HG03432 (cell line): ENCODE measurements at regions not wholly inside any gene's neighbourhood (a gene's known extent, or its start where the extent isn't known, plus 50 kb on each side); places are given as distances from the start of the nearest gene placed in this dataset.

Experiments used
- ATAC-seq: cut with Tn5 transposase; IDR thresholded peaks from one replicate; pipeline ENCODE4 v1.9.1; 2021; ENCODE audit warnings: mild to moderate bottlenecking, moderate library complexity; ENCODE audit not compliant: unreplicated experiment

GRCh38 chr10:21327289-21327993 lies 198.0 kb downstream of the SKIDA1 start:
- ATAC-seq = no peak

DNA sequence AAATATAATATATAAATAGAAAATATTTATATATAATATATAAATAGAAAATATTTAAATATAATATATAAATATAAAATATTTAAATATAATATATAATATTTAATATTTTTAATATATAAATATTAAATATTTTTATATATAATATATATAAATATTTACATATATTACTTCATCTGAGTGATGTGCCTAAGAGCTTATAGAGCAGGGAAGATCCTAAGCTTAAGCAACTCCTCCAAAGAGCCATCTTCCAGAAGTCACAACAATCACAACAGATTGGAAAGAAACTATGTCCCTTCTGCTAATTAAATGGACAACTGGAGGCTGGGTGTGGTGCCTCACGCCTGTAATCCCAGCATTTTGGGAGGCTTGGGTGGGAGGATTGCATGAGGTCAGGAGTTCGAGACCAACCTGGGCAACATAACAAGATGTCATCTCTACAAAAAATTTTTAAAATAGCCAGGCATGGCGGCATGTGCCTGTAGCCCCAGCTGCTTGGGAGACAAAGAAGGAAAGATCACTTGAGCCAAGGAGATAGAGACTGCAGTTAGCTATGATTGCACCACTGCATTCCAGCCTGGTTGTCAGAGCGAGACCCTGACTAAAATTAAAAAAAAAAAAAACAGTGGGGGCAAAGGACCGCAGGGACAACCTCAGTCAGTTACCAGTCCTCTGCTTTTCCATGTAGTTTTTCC lies 198.7 kb downstream of the SKIDA1 start:
- ATAC-seq = no peak

DNA sequence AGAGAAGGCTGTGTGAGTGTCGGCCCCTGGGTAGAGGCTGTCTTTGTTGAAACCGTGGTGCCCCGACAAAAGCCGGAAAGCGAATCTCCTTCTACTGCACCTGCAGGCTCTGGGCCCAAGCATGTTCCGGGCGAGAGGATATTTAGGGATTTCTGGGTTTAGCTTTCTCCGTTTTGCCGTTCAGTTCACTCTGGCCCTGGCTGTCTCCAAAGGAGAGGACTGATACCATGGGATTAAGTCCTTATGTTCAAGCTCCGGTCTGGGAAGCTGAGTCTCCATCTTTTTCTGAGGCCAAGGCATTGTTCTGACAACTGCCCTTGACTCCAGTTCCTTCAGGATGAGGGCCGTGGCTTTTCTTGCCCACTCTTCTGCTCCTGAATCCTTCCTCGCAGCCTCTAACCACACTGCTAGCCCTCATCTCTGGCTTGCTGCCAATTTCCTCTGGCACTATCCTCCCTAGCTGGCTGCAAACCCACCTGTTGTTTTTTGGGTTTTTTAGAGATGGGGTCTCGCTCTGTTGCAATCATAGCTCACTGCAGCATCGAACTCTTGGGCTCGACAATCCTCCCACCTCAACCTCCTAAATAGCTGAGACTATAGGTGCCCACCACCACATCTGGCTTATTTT lies 206.8 kb downstream of the SKIDA1 start:
- ATAC-seq = no peak

- ATAC-seq = no peak
These were observed 207.6 kb downstream of the SKIDA1 start for GRCh38 chr10:21317902-21318301.

DNA sequence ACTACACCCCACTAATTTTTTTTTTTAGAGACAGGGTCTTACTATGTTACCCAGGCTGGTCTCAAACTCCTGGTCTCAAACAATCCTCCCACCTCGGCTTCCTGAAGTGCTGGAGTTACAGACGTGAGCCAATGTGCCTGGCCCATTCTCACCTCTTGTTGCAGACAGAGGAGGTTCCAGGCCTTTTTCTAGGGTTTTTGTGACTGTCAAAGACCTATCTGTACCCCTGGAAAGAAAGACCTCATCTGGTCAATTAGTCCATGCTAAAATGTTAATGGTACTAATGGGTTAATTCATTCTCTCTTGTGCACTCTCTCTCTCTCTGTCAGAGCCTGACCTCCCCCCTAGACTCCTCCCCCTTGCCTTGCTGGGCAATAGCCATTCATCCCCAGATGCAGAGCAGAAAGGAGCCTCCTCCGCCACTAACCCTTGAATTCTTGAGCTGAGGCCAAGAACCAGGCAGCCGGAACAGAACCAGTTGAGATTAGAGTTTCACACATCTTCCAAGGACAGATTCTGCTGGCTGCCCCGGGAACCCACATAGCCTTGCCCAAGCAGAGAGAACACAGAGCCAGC lies 209.7 kb downstream of the SKIDA1 start:
- no peak for ATAC-seq

DNA sequence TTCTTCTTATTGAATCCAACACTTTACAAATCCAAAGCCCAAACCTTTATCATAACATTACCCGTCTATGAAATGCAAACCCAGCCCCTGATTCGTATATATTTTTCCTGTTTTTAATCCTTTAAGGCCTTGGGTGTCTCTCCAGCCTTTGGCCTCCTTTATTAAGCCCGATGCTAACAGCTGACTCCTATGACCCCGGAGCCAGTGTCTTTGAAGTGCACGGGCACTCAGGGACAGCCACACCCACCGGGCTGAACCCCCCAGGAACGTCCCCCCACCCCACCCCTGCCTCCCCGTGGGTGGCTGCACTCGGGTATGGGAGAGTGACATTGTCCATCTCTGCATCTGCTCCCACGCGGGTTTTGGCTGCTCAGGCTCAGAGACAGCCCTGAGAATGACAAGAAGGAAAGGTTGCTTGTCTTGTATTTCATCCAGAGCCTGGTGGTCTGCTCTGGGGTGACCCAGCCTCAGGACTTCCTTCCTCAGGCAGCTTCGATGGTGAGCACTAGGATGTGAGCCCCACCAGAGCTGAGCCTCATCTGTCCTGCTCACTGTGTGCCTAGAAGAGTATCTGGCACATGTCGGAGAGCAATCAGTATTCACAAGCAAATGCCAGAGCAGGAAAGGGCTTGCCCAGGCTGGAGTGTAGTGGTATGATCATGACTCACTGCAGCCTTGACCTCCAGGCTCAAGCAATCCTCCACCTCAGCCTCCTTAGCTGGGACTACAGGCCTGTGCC lies 210.4 kb downstream of the SKIDA1 start:
- ATAC-seq = no peak

DNA sequence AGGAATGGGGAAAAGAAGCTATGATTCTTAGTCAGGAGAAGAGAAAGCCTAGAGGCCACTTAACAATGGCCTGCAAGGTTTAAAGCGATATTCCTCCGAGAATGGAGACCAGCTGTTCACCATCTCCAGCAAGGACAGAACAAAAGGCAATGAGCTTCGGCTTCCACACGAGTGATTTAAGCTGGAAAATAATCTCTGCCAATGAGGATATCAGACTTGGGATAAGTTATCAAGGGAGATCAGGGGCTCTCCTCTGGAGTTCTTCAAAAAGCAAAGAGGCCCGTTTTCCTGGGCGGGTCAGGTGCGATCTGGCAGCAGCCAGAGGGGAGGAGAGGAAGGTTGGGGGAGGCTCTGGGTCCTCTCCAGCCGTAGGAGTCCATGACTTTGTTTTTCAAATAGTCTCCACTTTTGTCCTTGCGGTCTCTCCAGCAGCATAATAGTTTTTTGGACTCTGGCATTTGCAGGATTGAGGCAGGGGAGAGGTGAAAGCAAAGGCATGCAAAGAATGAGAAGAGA lies 211.3 kb downstream of the SKIDA1 start:
- no peak for ATAC-seq

DNA sequence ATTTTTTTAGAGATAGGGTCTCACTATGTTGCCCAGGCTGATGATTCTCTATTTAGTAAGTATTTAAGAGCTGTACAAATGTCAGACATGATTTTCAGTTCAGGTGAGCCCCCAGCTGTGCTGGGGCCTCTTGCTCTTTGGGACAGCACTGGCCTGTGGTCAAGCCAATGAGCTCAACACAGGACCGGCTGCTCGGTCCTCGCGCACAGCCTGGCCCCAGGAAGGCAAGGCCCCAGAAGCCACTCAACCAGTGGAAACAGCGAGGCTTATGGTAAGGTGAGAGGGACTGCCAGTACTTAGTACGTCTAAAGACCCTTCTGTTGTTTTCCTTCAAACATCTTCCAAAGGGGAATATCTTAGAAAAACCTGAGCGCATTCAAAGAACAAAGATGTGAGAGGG lies 211.8 kb downstream of the SKIDA1 start:
- no peak for ATAC-seq

- no peak for ATAC-seq
These were observed 214.1 kb downstream of the SKIDA1 start for GRCh38 chr10:21311426-21311825.

GRCh38 chr10:21309427-21309826 lies 216.1 kb downstream of the SKIDA1 start:
- no peak for ATAC-seq

- no peak for ATAC-seq
These were observed 216.5 kb downstream of the SKIDA1 start for GRCh38 chr10:21308946-21309345.

GRCh38 chr10:21308018-21308417 lies 217.5 kb downstream of the SKIDA1 start:
- ATAC-seq = no peak

GRCh38 chr10:21304608-21305007 lies 220.9 kb downstream of the SKIDA1 start:
- no peak for ATAC-seq

DNA sequence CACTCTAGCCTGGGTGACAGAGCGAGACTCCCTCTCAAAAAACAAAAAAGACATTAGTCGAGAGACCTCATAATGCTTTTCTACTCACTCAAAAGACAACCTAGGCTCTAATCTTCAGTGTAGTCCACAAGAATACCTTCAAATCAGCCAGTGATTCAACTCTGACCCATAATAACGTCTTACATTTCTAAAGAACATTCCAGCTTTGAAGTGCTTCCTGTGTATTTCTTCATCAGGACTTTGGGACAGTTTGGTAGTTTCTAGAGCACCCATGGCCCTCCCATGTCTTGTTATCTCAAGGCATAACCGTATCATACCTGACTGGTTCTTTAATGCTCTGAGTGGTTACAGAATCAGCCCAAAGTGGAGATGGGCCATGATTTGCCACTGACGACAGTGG lies 221.3 kb downstream of the SKIDA1 start:
- ATAC-seq = no peak

DNA sequence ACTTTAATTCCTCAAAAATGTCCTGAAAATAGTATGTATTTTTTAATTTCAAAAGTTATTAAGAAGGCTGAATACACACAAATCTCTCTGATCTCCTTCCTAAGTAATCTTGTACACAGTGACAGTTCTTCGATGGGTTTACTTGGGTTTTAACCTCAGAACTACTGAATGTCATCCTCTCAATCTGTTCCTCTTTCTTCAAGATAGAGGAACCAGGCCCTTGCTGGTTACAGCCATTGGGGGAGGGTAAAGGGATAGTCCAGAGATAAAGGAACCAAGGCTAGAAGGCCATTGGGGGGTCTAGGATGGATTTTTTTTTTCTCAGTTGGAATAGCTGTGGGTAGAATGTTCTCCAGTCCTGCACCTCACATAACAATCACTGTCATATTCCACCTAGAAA lies 224.9 kb downstream of the SKIDA1 start:
- ATAC-seq = peak; percentile 59

GRCh38 chr10:21299330-21299729 lies 226.2 kb downstream of the SKIDA1 start:
- ATAC-seq = no peak

- no peak for ATAC-seq
These were observed 226.8 kb downstream of the SKIDA1 start for GRCh38 chr10:21298701-21299100.

- no peak for ATAC-seq
These were observed 227.7 kb downstream of the SKIDA1 start for GRCh38 chr10:21297603-21298383.

- no peak for ATAC-seq
These were observed 228.7 kb downstream of the SKIDA1 start for GRCh38 chr10:21296575-21297355.
